ENCODE measurements at regions not wholly inside any gene's neighbourhood (a gene's known extent, or its start where the extent isn't known, plus 50 kb on each side); places are given as distances from the start of the nearest gene placed in this dataset.

DNA sequence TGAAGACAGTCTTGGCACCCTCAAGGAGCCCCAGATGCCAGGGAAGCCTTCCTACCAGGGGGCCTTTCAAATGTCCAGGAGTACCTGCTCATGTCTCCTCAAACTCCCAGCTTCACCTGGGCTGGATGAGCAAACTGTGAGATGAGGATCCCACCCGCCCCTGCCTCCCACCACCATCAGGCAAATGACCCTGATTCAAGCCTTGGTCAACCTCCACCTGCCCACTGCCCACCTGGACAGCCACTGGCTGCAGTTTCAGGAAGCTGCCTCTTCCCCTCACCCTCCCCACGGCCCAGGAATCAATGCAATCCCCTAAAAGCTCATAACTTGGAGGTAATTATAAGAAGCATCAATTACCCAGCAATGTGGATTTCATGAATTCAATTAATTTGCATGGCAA is 122.7 kb downstream of the BUD13 start:
- CTCF ChIA-PET = interaction anchor here (1.7 kb wide), 1 partner anchor 9 kb away, joined by 7 read pairs; no protein-coding TSS in a partner anchor

DNA sequence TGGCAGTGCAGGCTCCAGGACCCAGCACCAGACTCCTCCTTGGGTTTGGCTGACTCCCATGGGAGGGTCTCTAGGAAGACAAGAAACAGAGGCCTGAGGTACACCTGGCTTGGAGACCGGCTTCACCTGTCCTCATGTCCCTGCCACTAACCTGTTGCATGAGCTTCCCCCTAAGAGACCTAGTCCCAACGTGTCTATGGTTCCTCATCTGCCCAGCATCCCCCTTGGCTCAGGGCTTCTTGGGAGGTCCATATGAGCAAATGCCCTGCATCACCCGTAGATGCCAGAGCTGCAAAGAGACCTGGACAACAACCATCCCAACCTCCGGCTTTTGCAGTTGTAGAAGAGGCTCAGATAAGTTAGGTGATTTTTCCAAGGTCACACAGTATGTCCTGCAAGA is 123.5 kb downstream of the BUD13 start:
- TF ChIP-seq RCOR1 (IDR thresholded peaks at IDR 0.05; ENCODE audit: low read depth, low read length) = no peak
- no peak for TF ChIP-seq POLR2A (IDR thresholded peaks at IDR 0.05; ENCODE audit: low read length)
- TF ChIP-seq, protein P1, sequence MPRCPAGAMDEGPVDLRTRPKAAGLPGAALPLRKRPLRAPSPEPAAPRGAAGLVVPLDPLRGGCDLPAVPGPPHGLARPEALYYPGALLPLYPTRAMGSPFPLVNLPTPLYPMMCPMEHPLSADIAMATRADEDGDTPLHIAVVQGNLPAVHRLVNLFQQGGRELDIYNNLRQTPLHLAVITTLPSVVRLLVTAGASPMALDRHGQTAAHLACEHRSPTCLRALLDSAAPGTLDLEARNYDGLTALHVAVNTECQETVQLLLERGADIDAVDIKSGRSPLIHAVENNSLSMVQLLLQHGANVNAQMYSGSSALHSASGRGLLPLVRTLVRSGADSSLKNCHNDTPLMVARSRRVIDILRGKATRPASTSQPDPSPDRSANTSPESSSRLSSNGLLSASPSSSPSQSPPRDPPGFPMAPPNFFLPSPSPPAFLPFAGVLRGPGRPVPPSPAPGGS (IDR thresholded peaks at IDR 0.05) = no peak
- no peak for TF ChIP-seq RNF2 (IDR thresholded peaks at IDR 0.05; ENCODE audit: borderline replicate concordance, low read depth)
- TF ChIP-seq HOXA7 (CRISPR knock-in tag; IDR thresholded peaks at IDR 0.05) = no peak
- TF ChIP-seq JUNB (IDR thresholded peaks at IDR 0.05) = no peak
- TF ChIP-seq ZFP36 (IDR thresholded peaks at IDR 0.05; ENCODE audit: borderline replicate concordance, partially characterized antibody) = no peak
- no peak for TF ChIP-seq ESRRA (IDR thresholded peaks at IDR 0.05; ENCODE audit: borderline replicate concordance, low read length)
- TF ChIP-seq ELK1 (IDR thresholded peaks at IDR 0.05; ENCODE audit: low read depth, low read length) = no peak
- TF ChIP-seq NFE2L2 (conservative IDR thresholded peaks at IDR 0.05; ENCODE audit: low read length) = no peak
- no peak for TF ChIP-seq ZSCAN20 (CRISPR knock-in tag; IDR thresholded peaks at IDR 0.05)
- no peak for TF ChIP-seq JUN (IDR thresholded peaks at IDR 0.05)
- no peak for TF ChIP-seq ATOH8 (CRISPR knock-in tag; IDR thresholded peaks at IDR 0.05; ENCODE audit: low read depth)
- TF ChIP-seq RARB (CRISPR knock-in tag; IDR thresholded peaks at IDR 0.05) = no peak
- no peak for TF ChIP-seq TFCP2L1 (CRISPR knock-in tag; IDR thresholded peaks at IDR 0.05)
- no peak for TF ChIP-seq ZC3H11A (IDR thresholded peaks at IDR 0.05)
- TF ChIP-seq, protein P2, sequence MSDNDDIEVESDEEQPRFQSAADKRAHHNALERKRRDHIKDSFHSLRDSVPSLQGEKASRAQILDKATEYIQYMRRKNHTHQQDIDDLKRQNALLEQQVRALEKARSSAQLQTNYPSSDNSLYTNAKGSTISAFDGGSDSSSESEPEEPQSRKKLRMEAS (IDR thresholded peaks at IDR 0.05) = no peak
- no peak for TF ChIP-seq FOXS1 (CRISPR knock-in tag; IDR thresholded peaks at IDR 0.05)
- FAIRE-seq (no peak), DNase-seq (ENCODE audit: low read depth in 1 of 2, low spot score in 1 of 2) (no peak), ATAC-seq (no peak)
- no peaks in the 10 kb centered on the region for H3K9me3 ChIP-seq
- no peak overlapping the region for H3K4me2 ChIP-seq
- ChIA-PET CTCF (interaction anchor here (1.0 to 1.8 kb wide), 2 partner anchors 10 to 195 kb away, joined by 3 to 4 read pairs; no protein-coding TSS in a partner anchor), POLR2A (no interaction called here)
- H3K4me3 ChIP-seq = no peak overlapping the region
- H3K27ac ChIP-seq = no peak overlapping the region
- no peaks in the 10 kb centered on the region for H3K4me1 ChIP-seq
- 17% methylated on average over 3 of the region's 4 CpGs for WGBS (ENCODE audit: missing lambda C conversion rate)

More for the DNA sequence above, 122.7 kb downstream of the BUD13 start:
- no peak for ATAC-seq
- no peak overlapping the region for H3K4me3 ChIP-seq
- H3K27ac ChIP-seq = no peak overlapping the region
- POLR2A ChIA-PET = no interaction called here
- DNase-seq (ENCODE audit: low read depth in 1 of 2, low spot score in 1 of 2) = no peak
- WGBS (ENCODE audit: missing lambda C conversion rate) = no CpG with 5 or more reads among the region's 2 CpGs
- no peak for FAIRE-seq
- TF ChIP-seq CBX8 (IDR thresholded peaks at IDR 0.05) (no peak), MAFK (IDR thresholded peaks at IDR 0.05; ENCODE audit: partially characterized antibody) (no peak), ZSCAN20 (CRISPR knock-in tag; IDR thresholded peaks at IDR 0.05) (no peak), HEYL (CRISPR knock-in tag; IDR thresholded peaks at IDR 0.05) (no peak), RFX5 (IDR thresholded peaks at IDR 0.05) (no peak), MAZ (IDR thresholded peaks at IDR 0.05; ENCODE audit: borderline replicate concordance, low read depth, low read length) (no peak)
- 0 out of 3 replicates have a peak, but pooled peaks cover 4% of the 10 kb centered on the region for H3K9me3 ChIP-seq
- no peaks in the 10 kb centered on the region for H3K4me1 ChIP-seq
- no peak overlapping the region for H3K4me2 ChIP-seq
